ENCODE measurements at regions not wholly inside any gene's neighbourhood (a gene's known extent, or its start where the extent isn't known, plus 50 kb on each side); places are given as distances from the start of the nearest gene placed in this dataset.

- Histone ChIP-seq H3K9me3 (ENCODE audit: low read length) (no peaks in the 10 kb centered on the region), H3K9me2 (ENCODE audit: insufficient read depth, low read length) (no peaks in the 10 kb centered on the region), H3K4me3 (ENCODE audit: low read length) (no peak overlapping the region), H3K27me3 (ENCODE audit: insufficient read depth, low read depth, low read length) (no peaks in the 10 kb centered on the region), H3K9ac (ENCODE audit: low read length) (no peak overlapping the region), H3K36me3 (ENCODE audit: insufficient read depth, low read length) (no peaks in the 10 kb centered on the region), H3K79me2 (replicated peaks; ENCODE audit: insufficient read depth, low read length) (no peaks in the 10 kb centered on the region), H3K4me2 (ENCODE audit: low read length) (no peak overlapping the region), H2AFZ (ENCODE audit: low read depth, low read length) (no peak overlapping the region), H4K20me1 (ENCODE audit: insufficient read depth) (no peaks in the 10 kb centered on the region), H3K27ac (ENCODE audit: low read length) (no peak overlapping the region), H3F3A (ENCODE audit: insufficient read depth, low read length, poor library complexity, severe bottlenecking) (no peaks in the 10 kb centered on the region)
- no peak for TF ChIP-seq EP300 (conservative IDR thresholded peaks at IDR 0.05; ENCODE audit: poor library complexity, severe bottlenecking)
- TF ChIP-seq CTCF (IDR thresholded peaks at IDR 0.05; ENCODE audit: poor library complexity, severe bottlenecking), result no peak
- no peak for TF ChIP-seq MXI1 (conservative IDR thresholded peaks at IDR 0.05; ENCODE audit: poor library complexity, severe bottlenecking)
- TF ChIP-seq REST (IDR thresholded peaks at IDR 0.05; ENCODE audit: borderline replicate concordance), result no peak
- no peak for TF ChIP-seq SMC3 (conservative IDR thresholded peaks at IDR 0.05; ENCODE audit: poor library complexity)
- TF ChIP-seq EZH2 (IDR thresholded peaks at IDR 0.05; ENCODE audit: borderline replicate concordance, insufficient read depth, low read length, poor library complexity, severe bottlenecking), result no peak
- no peak for TF ChIP-seq POLR2AphosphoS5 (IDR thresholded peaks at IDR 0.05)
- no peak for TF ChIP-seq RAD21 (conservative IDR thresholded peaks at IDR 0.05)
- TF ChIP-seq TAF1 (IDR thresholded peaks at IDR 0.05; ENCODE audit: low read depth), result no peak
Measured at GRCh38 chr4:145988628-145989027, 50.0 kb upstream of the ZNF827 start.
